C4-2B (cell line): ENCODE measurements at regions not wholly inside any gene's neighbourhood (a gene's known extent, or its start where the extent isn't known, plus 50 kb on each side); places are given as distances from the start of the nearest gene placed in this dataset.

Source experiments
- CTCF ChIP-seq: fragments of 450-650 bp; conservative IDR thresholded peaks from 2 replicates; pipeline ENCODE4 v1.5.1; 2017; ENCODE audit warnings: mild to moderate bottlenecking
- ZFX ChIP-seq: fragments of 450-650 bp; IDR thresholded peaks from 2 replicates; pipeline ENCODE4 v1.6.1; 2017

GRCh38 chr7:145216866-145217265, 381.0 kb upstream of the TPK1 start:
- no peak for TF ChIP-seq CTCF
- no peak for TF ChIP-seq ZFX
